SJSA1 (cell line): ENCODE measurements at regions not wholly inside any gene's neighbourhood (a gene's known extent, or its start where the extent isn't known, plus 50 kb on each side); places are given as distances from the start of the nearest gene placed in this dataset.

Experiments
- DNase-seq, 2 experiments: peaks; one replicate each; pipeline ENCODE4 v3.0.0-alpha.2; 2015 to 2020; ENCODE audit warnings: low spot score in 2 of 2, low read depth in 1 of 2
- H3K27ac ChIP-seq: fragments of 250-450 bp; sonication (Bioruptor Pico); 2 replicates; pipeline ENCODE4 v1.5.1; 2020; ENCODE audit warnings: mild to moderate bottlenecking, moderate library complexity
- H3K27me3 ChIP-seq: fragments of 250-450 bp; sonication (Bioruptor Pico); replicated peaks from 2 replicates; pipeline ENCODE4 v1.5.1; 2020; ENCODE audit warnings: mild to moderate bottlenecking, moderate library complexity
- H3K36me3 ChIP-seq: fragments of 250-450 bp; sonication (Bioruptor Pico); 2 replicates; pipeline ENCODE4 v1.5.1; 2020; ENCODE audit warnings: mild to moderate bottlenecking
- H3K4me1 ChIP-seq: fragments of 250-450 bp; sonication (Bioruptor Pico); replicated peaks from 2 replicates; pipeline ENCODE4 v1.6.1; 2021; ENCODE audit warnings: mild to moderate bottlenecking
- H3K4me3 ChIP-seq: fragments of 250-450 bp; sonication (Bioruptor Pico); 2 replicates; pipeline ENCODE4 v1.5.1; 2020; ENCODE audit warnings: mild to moderate bottlenecking
- H3K9me3 ChIP-seq: fragments of 250-450 bp; sonication (Bioruptor Pico); replicated peaks from 2 replicates; pipeline ENCODE4 v1.5.1; 2020; ENCODE audit warnings: mild to moderate bottlenecking

DNA sequence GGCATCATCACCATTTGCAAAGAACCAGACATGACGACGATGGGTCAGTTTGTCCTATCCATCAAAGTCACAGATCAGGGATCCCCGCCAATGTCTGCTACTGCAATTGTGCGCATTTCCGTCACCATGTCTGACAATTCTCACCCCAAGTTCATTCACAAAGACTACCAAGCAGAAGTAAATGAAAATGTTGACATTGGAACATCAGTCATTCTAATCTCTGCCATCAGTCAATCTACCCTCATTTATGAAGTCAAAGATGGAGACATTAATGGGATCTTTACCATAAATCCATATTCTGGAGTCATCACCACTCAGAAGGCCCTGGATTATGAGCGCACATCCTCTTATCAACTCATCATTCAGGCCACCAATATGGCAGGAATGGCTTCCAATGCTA, 171.6 kb upstream of the MTNR1B start:
- no peak overlapping the region for H3K4me3 ChIP-seq
- no peaks in the 10 kb centered on the region for H3K4me1 ChIP-seq
- no peak for DNase-seq
- H3K9me3 ChIP-seq, result no peaks in the 10 kb centered on the region
- H3K36me3 ChIP-seq, result no peaks in the 10 kb centered on the region
- H3K27ac ChIP-seq, result no peak overlapping the region
- H3K27me3 ChIP-seq, result no peaks in the 10 kb centered on the region

- H3K4me1 ChIP-seq, result no peaks in the 10 kb centered on the region
- no peaks in the 10 kb centered on the region for H3K9me3 ChIP-seq
- no peak overlapping the region for H3K27ac ChIP-seq
- H3K4me3 ChIP-seq, result no peak overlapping the region
- no peak for DNase-seq
- no peaks in the 10 kb centered on the region for H3K36me3 ChIP-seq
- H3K27me3 ChIP-seq, result no peaks in the 10 kb centered on the region
Measured at GRCh38 chr11:92801685-92802084, 167.8 kb upstream of the MTNR1B start.

DNA sequence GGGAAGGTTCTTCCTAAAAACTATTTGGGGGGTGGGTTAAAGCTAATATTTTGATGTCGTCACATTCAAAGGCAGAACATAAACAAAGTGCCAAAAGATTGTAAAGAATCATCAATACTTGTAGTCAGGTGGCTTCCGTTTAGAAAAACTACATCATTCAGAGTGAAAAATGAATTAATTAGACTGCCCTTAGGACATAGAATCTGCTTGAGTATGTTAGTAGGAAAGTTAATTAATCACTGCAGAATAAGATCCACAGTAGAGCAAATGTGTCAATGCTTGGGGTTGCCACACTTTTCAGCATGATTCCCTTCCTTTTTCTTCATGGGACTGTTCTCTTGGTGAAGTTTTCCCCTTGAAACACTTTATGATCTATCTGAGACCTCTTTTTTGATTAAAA, 166.8 kb upstream of the MTNR1B start:
- no peak overlapping the region for H3K4me3 ChIP-seq
- H3K4me1 ChIP-seq, result no peaks in the 10 kb centered on the region
- no peaks in the 10 kb centered on the region for H3K27me3 ChIP-seq
- no peaks in the 10 kb centered on the region for H3K9me3 ChIP-seq
- H3K36me3 ChIP-seq, result no peaks in the 10 kb centered on the region
- DNase-seq, result no peak
- H3K27ac ChIP-seq, result no peak overlapping the region

GRCh38 chr11:92803391-92803790, 166.1 kb upstream of the MTNR1B start:
- Histone ChIP-seq H3K27ac (no peak overlapping the region), H3K27me3 (no peaks in the 10 kb centered on the region), H3K36me3 (no peaks in the 10 kb centered on the region), H3K4me3 (no peak overlapping the region), H3K9me3 (no peaks in the 10 kb centered on the region), H3K4me1 (no peaks in the 10 kb centered on the region)
- DNase-seq, result no peak

GRCh38 chr11:92804388-92804966, 165.0 kb upstream of the MTNR1B start:
- no peaks in the 10 kb centered on the region for H3K9me3 ChIP-seq
- no peak for DNase-seq
- H3K4me3 ChIP-seq, result no peak overlapping the region
- no peaks in the 10 kb centered on the region for H3K27me3 ChIP-seq
- no peaks in the 10 kb centered on the region for H3K36me3 ChIP-seq
- H3K4me1 ChIP-seq, result no peaks in the 10 kb centered on the region
- no peak overlapping the region for H3K27ac ChIP-seq

DNA sequence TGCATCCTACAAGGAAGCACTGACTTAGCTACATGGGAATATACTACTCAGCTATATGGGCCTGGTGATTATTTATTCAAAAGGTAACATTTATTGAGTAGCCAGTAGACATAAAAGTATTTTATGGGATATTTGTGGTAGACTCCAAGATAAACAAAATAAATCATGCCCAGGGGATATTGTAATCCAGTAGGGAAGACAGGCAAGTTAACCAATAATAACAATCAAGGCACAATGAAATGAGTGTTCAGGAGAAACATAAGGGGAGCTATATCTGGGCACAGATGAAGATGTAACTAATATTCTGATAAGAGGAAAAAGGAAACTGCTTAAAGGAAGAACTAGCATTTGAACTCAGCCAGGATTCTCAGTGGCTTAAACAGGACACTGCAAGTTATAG, 161.4 kb upstream of the MTNR1B start:
- Histone ChIP-seq H3K27me3 (no peaks in the 10 kb centered on the region), H3K9me3 (no peaks in the 10 kb centered on the region), H3K4me1 (no peaks in the 10 kb centered on the region), H3K4me3 (no peak overlapping the region), H3K36me3 (no peaks in the 10 kb centered on the region), H3K27ac (no peak overlapping the region)
- DNase-seq, result no peak

DNA sequence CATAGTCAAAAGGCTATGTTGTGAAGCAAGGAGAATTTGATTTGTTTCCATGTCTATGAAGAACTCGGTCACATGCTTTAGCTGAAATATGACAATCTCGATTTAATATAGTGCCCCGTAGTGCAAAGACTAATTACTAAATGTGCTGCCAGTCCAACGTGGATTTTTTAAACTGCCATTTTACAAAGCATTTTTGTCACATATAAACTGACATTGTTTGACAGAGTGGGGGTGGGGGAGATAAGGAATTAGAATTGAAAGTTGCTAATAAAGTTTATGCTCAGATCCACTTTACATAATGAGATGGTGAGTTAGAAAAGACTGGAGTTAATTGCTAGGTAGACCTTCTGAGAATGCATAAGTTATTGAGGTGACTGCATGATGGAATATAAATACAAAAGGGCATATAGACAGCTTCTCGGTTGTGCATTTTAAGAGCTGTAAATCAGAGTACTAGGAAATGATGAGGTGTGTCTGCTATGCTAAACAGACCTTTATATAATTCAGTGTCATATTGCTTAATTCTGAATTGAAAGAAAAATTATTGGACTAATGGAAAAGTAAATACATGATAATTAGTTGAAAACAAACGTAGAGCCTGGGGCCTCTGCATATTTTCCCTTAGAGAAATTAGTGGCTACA, 158.9 kb upstream of the MTNR1B start:
- no peak overlapping the region for H3K27ac ChIP-seq
- H3K27me3 ChIP-seq, result no peaks in the 10 kb centered on the region
- DNase-seq, result no peak

DNA sequence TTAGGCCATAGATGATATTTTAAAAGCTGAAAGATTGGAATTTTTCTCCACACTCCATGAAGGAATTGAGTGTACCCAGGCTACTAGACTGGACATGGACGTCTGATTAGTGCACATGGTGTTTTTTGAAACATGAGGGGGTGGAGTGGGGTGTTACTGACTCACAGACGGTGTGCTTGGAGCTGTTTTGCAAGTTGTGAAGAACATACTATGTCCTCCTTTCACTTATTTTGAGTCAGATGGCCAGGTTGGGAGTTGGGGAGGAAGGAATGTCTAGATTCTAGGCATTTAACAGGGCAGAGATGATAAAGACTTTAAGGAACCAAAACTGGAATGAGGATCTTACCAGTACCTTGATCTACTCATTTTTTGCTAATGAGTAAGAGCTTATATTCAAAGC, 158.1 kb upstream of the MTNR1B start:
- Histone ChIP-seq H3K4me3 (no peak overlapping the region), H3K9me3 (no peaks in the 10 kb centered on the region), H3K36me3 (no peaks in the 10 kb centered on the region), H3K4me1 (no peaks in the 10 kb centered on the region), H3K27ac (no peak overlapping the region), H3K27me3 (no peaks in the 10 kb centered on the region)
- DNase-seq, result no peak

More for the DNA sequence above, 158.9 kb upstream of the MTNR1B start:
- H3K36me3 ChIP-seq, result no peaks in the 10 kb centered on the region
- no peak overlapping the region for H3K4me3 ChIP-seq
- no peaks in the 10 kb centered on the region for H3K9me3 ChIP-seq
- no peaks in the 10 kb centered on the region for H3K4me1 ChIP-seq

DNA sequence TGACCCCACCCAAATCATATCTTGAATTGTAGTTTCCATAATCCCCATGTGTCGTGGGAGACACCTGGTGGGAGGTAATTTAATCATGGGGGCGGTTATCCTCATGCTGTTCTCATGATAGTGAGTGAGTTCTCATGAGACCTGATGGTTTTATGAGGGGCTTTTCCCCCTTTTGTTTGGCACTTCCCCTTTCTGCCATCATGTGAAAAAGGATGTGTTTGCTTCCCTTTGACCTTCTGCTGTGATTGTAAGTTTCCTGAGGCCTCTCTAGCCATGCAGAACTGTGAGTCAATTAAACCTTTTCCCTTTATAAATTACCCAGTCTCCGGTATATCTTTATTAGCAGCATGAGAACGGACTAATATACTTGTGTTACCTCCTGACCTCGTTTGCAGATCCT, 156.6 kb upstream of the MTNR1B start:
- H3K36me3 ChIP-seq, result no peaks in the 10 kb centered on the region
- no peak for DNase-seq
- H3K4me1 ChIP-seq, result no peaks in the 10 kb centered on the region
- no peaks in the 10 kb centered on the region for H3K9me3 ChIP-seq
- H3K4me3 ChIP-seq, result no peak overlapping the region
- H3K27me3 ChIP-seq, result no peaks in the 10 kb centered on the region
- no peak overlapping the region for H3K27ac ChIP-seq

DNA sequence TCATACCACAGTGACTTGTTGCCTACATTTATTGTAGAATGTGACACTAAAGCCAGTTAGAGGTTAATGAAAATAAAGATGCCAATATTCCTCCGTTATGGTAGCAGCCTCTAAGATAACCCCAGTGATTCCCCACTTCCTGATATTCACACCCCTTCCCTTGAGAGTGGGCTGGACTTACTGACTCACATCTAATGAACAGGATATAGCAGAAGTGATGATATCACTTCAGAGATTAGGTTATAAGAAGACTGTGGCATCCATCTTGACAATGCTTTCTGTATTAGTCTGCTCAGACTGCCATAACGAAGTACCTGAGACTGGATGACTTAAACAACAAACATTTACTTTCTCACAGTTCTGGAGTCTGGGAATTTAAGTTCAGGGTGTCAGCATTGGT, 149.6 kb upstream of the MTNR1B start:
- H3K36me3 ChIP-seq, result no peaks in the 10 kb centered on the region
- H3K9me3 ChIP-seq, result no peaks in the 10 kb centered on the region
- no peak overlapping the region for H3K27ac ChIP-seq
- H3K4me3 ChIP-seq, result no peak overlapping the region
- no peaks in the 10 kb centered on the region for H3K27me3 ChIP-seq
- no peak for DNase-seq
- no peaks in the 10 kb centered on the region for H3K4me1 ChIP-seq

GRCh38 chr11:92820860-92821259, 148.6 kb upstream of the MTNR1B start:
- H3K27me3 ChIP-seq, result no peaks in the 10 kb centered on the region
- no peak for DNase-seq
- H3K27ac ChIP-seq, result no peak overlapping the region
- no peaks in the 10 kb centered on the region for H3K4me1 ChIP-seq
- no peak overlapping the region for H3K4me3 ChIP-seq
- H3K36me3 ChIP-seq, result no peaks in the 10 kb centered on the region
- H3K9me3 ChIP-seq, result no peaks in the 10 kb centered on the region

- H3K4me3 ChIP-seq, result no peak overlapping the region
- no peaks in the 10 kb centered on the region for H3K27me3 ChIP-seq
- H3K27ac ChIP-seq, result no peak overlapping the region
- DNase-seq, result no peak
- H3K36me3 ChIP-seq, result no peaks in the 10 kb centered on the region
- no peaks in the 10 kb centered on the region for H3K4me1 ChIP-seq
- H3K9me3 ChIP-seq, result no peaks in the 10 kb centered on the region
Measured at GRCh38 chr11:92822410-92822809, 147.0 kb upstream of the MTNR1B start.

DNA sequence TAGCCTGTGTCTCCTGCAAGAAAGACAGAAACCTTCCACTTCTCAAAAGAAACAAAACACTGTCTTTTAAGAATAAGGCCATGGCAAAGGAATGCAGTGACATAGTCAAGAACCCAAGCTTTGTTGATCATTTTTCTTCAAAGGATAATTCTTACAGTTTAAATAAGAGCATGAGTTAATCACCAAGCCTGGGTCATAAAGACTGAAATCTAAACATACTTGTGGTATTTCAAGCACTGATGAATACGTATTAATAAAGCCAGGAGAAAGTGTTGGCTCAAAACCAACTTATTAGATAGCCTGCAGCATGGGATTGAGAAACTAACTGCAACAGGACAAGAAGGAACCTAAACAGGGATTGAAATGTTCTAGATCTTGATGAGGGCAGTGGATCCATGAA, 143.3 kb upstream of the MTNR1B start:
- no peak for DNase-seq
- no peaks in the 10 kb centered on the region for H3K9me3 ChIP-seq
- H3K27me3 ChIP-seq, result no peaks in the 10 kb centered on the region
- H3K4me3 ChIP-seq, result no peak overlapping the region
- no peak overlapping the region for H3K27ac ChIP-seq
- no peaks in the 10 kb centered on the region for H3K36me3 ChIP-seq
- no peaks in the 10 kb centered on the region for H3K4me1 ChIP-seq

GRCh38 chr11:92826603-92827002, 142.8 kb upstream of the MTNR1B start:
- H3K27me3 ChIP-seq, result no peaks in the 10 kb centered on the region
- H3K4me3 ChIP-seq, result no peak overlapping the region
- H3K4me1 ChIP-seq, result no peaks in the 10 kb centered on the region
- no peaks in the 10 kb centered on the region for H3K9me3 ChIP-seq
- no peak for DNase-seq
- H3K36me3 ChIP-seq, result no peaks in the 10 kb centered on the region
- no peak overlapping the region for H3K27ac ChIP-seq

GRCh38 chr11:92827132-92827531, 142.3 kb upstream of the MTNR1B start:
- Histone ChIP-seq H3K9me3 (no peaks in the 10 kb centered on the region), H3K36me3 (no peaks in the 10 kb centered on the region), H3K4me3 (no peak overlapping the region), H3K4me1 (no peaks in the 10 kb centered on the region), H3K27ac (no peak overlapping the region), H3K27me3 (no peaks in the 10 kb centered on the region)
- DNase-seq, result no peak
